H9 (cell line): ENCODE measurements at regions not wholly inside any gene's neighbourhood (a gene's known extent, or its start where the extent isn't known, plus 50 kb on each side); places are given as distances from the start of the nearest gene placed in this dataset.
A peak's percentile ranks its signal among the peaks of the same experiment; 100 is the strongest.

ENCODE experiments used
- DNase-seq: peaks from one replicate; pipeline ENCODE4 v3.0.0-alpha.2; 2017
- H2AFZ ChIP-seq: one replicate; pipeline ENCODE4 v1.6.1; 2013; ENCODE audit warnings: mild to moderate bottlenecking, low read length, control low read depth, moderate library complexity
- H2AK5ac ChIP-seq: 2 replicates; pipeline ENCODE4 v1.6.1; 2013; ENCODE audit warnings: low read length, control low read depth, mixed read lengths; ENCODE audit not compliant: insufficient read length
- H2BK120ac ChIP-seq: one replicate; pipeline ENCODE4 v1.6.1; 2013; ENCODE audit warnings: low read depth, mild to moderate bottlenecking, low read length, control low read depth, inconsistent platforms; ENCODE audit not compliant: poor library complexity, severe bottlenecking
- H2BK12ac ChIP-seq: 2 replicates; pipeline ENCODE4 v1.6.1; 2013; ENCODE audit warnings: low read length, control low read depth, mixed read lengths, low read depth; ENCODE audit not compliant: insufficient read length
- H2BK15ac ChIP-seq: 2 replicates; pipeline ENCODE4 v1.6.1; 2013; ENCODE audit warnings: low read depth, low read length, control low read depth
- H2BK20ac ChIP-seq: one replicate; pipeline ENCODE4 v1.6.1; 2013; ENCODE audit warnings: low read depth, mild to moderate bottlenecking, low read length, control low read depth, inconsistent platforms; ENCODE audit not compliant: poor library complexity, severe bottlenecking
- H2BK5ac ChIP-seq: 2 replicates; pipeline ENCODE4 v1.6.1; 2013; ENCODE audit warnings: low read length, control low read depth, mixed read lengths; ENCODE audit not compliant: insufficient read length
- H3K14ac ChIP-seq: 2 replicates; pipeline ENCODE4 v1.6.1; 2013; ENCODE audit warnings: low read length, control low read depth; ENCODE audit not compliant: insufficient read depth
- H3K18ac ChIP-seq: 2 replicates; pipeline ENCODE4 v1.6.1; 2013; ENCODE audit warnings: low read depth, mild to moderate bottlenecking, mixed read lengths, low read length, control low read depth; ENCODE audit not compliant: insufficient read length
- H3K23ac ChIP-seq: 2 replicates; pipeline ENCODE4 v1.6.1; 2013; ENCODE audit warnings: low read length, control low read depth, mixed read lengths, low read depth; ENCODE audit not compliant: insufficient read length
- H3K23me2 ChIP-seq: 2 replicates; pipeline ENCODE4 v1.6.1; 2013; ENCODE audit warnings: low read depth, mild to moderate bottlenecking, mixed read lengths, low read length, control low read depth; ENCODE audit not compliant: insufficient read length, poor library complexity, severe bottlenecking
- H3K27ac ChIP-seq: 2 replicates; pipeline ENCODE4 v1.5.1; 2013; ENCODE audit warnings: low read length, control low read depth, mixed read lengths, low read depth; ENCODE audit not compliant: insufficient read length
- H3K27me3 ChIP-seq: 2 replicates; pipeline ENCODE4 v1.6.1; 2013; ENCODE audit warnings: low read length, control low read depth, inconsistent platforms; ENCODE audit not compliant: insufficient read depth
- H3K4ac ChIP-seq: 2 replicates; pipeline ENCODE4 v1.6.1; 2013; ENCODE audit warnings: low read depth, mild to moderate bottlenecking, control low read depth, inconsistent platforms, low read length, moderate library complexity
- H3K4me1 ChIP-seq: 2 replicates; pipeline ENCODE4 v1.6.1; 2013; ENCODE audit warnings: low read length, control low read depth, inconsistent platforms; ENCODE audit not compliant: insufficient read depth
- H3K4me2 ChIP-seq: 2 replicates; pipeline ENCODE4 v1.6.1; 2013; ENCODE audit warnings: low read length, control low read depth, mixed read lengths; ENCODE audit not compliant: insufficient read length, insufficient read depth
- H3K56ac ChIP-seq: 2 replicates; pipeline ENCODE4 v1.6.1; 2013; ENCODE audit warnings: low read depth, mild to moderate bottlenecking, mixed read lengths, low read length, control low read depth; ENCODE audit not compliant: insufficient read length
- H3K79me1 ChIP-seq: 2 replicates; pipeline ENCODE4 v1.6.1; 2013; ENCODE audit warnings: low read depth, mild to moderate bottlenecking, moderate library complexity, low read length, control low read depth, inconsistent platforms; ENCODE audit not compliant: insufficient read depth, poor library complexity, severe bottlenecking
- H3K79me2 ChIP-seq: 2 replicates; pipeline ENCODE4 v1.6.1; 2013; ENCODE audit warnings: low read length, control low read depth, inconsistent platforms; ENCODE audit not compliant: insufficient read depth
- H3K9ac ChIP-seq: 2 replicates; pipeline ENCODE4 v1.6.1; 2013; ENCODE audit warnings: low read length, control low read depth, mixed read lengths; ENCODE audit not compliant: insufficient read length; ENCODE audit errors: extremely low read depth
- H3K9me3 ChIP-seq: one replicate; pipeline ENCODE4 v1.6.1; 2013; ENCODE audit warnings: low read depth, low read length, inconsistent platforms; ENCODE audit not compliant: control insufficient read depth
- H3T11ph ChIP-seq: one replicate; pipeline ENCODE4 v1.6.1; 2013; ENCODE audit warnings: mild to moderate bottlenecking, low read length, control low read depth, inconsistent platforms
- H4K20me1 ChIP-seq: one replicate; pipeline ENCODE4 v1.6.1; 2013; ENCODE audit not compliant: control insufficient read depth, insufficient read length, insufficient read depth
- H4K5ac ChIP-seq: 2 replicates; pipeline ENCODE4 v1.6.1; 2013; ENCODE audit warnings: low read depth, mild to moderate bottlenecking, mixed read lengths, low read length, control low read depth; ENCODE audit not compliant: insufficient read length
- H4K8ac ChIP-seq: replicated peaks from 2 replicates; pipeline ENCODE4 v1.6.1; 2013; ENCODE audit warnings: low read length, control low read depth, mixed read lengths, low read depth; ENCODE audit not compliant: insufficient read length
- H4K91ac ChIP-seq: 2 replicates; pipeline ENCODE4 v1.6.1; 2013; ENCODE audit warnings: low read depth, mild to moderate bottlenecking, moderate library complexity, mixed read lengths, low read length, control low read depth; ENCODE audit not compliant: insufficient read length
- H3K27ac Mint-ChIP-seq, 3 experiments: 2 replicates in 2 of 3; 3 replicates in 1 of 3; pipeline ENCODE4 v1.8.0; 2020 to 2021; ENCODE audit warnings: mixed read lengths in 3 of 3, mild to moderate bottlenecking in 1 of 3, moderate library complexity in 1 of 3
- H3K27me3 Mint-ChIP-seq: 2 replicates; pipeline ENCODE4 v1.8.0; 2021; ENCODE audit warnings: low read depth, mild to moderate bottlenecking, moderate library complexity, mixed read lengths
- H3K36me3 Mint-ChIP-seq, 3 experiments: 2 replicates in 2 of 3; 3 replicates in 1 of 3; pipeline ENCODE4 v1.8.0; 2020 to 2021; ENCODE audit warnings: low read depth in 3 of 3, mixed read lengths in 3 of 3; ENCODE audit not compliant: insufficient read depth in 1 of 3
- H3K4me1 Mint-ChIP-seq, 2 experiments: 2 replicates each; pipeline ENCODE4 v1.8.0; 2020; ENCODE audit warnings: mixed read lengths in 2 of 2
- H3K4me3 Mint-ChIP-seq, 2 experiments: 2 replicates in 1 of 2; 3 replicates in 1 of 2; pipeline ENCODE4 v1.8.0; 2020 to 2021; ENCODE audit warnings: mild to moderate bottlenecking in 2 of 2, mixed read lengths in 2 of 2, moderate library complexity in 1 of 2
- H3K9me3 Mint-ChIP-seq, 2 experiments: 2 replicates in 1 of 2; 3 replicates in 1 of 2; pipeline ENCODE4 v1.8.0; 2020; ENCODE audit warnings: mild to moderate bottlenecking in 2 of 2, mixed read lengths in 2 of 2, moderate library complexity in 1 of 2
- CTCF ChIP-seq: fragments of 200-600 bp; sonication (generic); conservative IDR thresholded peaks from 3 replicates; pipeline ENCODE4 v1.8.0; 2021; ENCODE audit warnings: antibody characterized with exemption, mild to moderate bottlenecking
- WGBS: extraction: QIAGEN DNeasy Blood & Tissue Kit; methylation state at CpG from one replicate; pipeline ENCODE4 v1.1.7; 2013; ENCODE audit warnings: missing lambda C conversion rate, low lambda C conversion rate, mixed read lengths; ENCODE audit not compliant: insufficient read length; ENCODE audit errors: extremely low coverage; 5-methylcytosine and 5-hydroxymethylcytosine counted together

DNA sequence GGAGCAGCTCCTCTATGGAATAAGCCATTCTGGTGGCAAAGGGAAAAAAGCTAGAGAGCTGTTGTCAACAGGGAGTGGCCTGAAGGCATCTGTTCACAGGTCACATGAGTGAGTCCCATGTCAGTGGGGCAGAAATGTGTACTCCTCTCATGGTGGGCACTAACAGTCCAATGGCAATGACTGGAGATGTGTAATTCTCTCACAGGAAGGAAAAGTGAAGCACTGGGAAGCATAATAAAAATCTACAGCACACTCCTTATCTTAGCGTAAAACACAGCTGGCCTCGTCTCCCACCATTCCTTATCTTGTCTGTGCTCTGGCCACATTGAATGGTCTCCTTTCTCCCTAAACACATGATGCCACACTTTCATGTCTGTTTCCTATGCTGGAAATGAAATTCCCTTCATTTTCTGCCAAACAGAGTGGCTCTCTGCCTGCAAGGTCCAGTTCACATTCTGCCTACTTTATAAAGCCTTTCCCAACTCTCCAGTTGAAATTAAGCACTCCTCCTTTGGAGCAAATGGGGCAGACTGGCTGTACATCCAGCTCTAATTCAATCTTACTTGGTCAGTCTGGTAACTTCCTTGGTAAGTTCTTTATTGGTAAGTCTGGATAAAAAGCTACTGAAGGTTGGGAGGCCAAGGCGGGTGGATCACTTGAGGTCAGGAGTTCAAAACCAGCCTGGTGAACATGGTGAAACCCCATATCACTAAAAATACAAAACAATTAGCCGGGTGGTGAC is 139.8 kb downstream of the RPL22L1 start:
- H3K4me3 Mint-ChIP-seq, result no peak overlapping the region
- H3K9me3 ChIP-seq, result no peaks in the 10 kb centered on the region
- H3K27me3 ChIP-seq, result no peaks in the 10 kb centered on the region
- no peaks in the 10 kb centered on the region for H3K36me3 Mint-ChIP-seq
- no peak overlapping the region for H4K91ac ChIP-seq
- H3K9ac ChIP-seq, result no peak overlapping the region
- no peak overlapping the region for H2AK5ac ChIP-seq
- no peak overlapping the region for H2AFZ ChIP-seq
- no peak overlapping the region for H2BK20ac ChIP-seq
- no peaks in the 10 kb centered on the region for H3K79me1 ChIP-seq
- H2BK5ac ChIP-seq, result no peak overlapping the region
- no peak overlapping the region for H3K27ac ChIP-seq
- no CpG with 5 or more reads among the region's 4 CpGs for WGBS
- no peaks in the 10 kb centered on the region for H3K23me2 ChIP-seq
- H3T11ph ChIP-seq, result no peak overlapping the region
- no peak overlapping the region for H2BK12ac ChIP-seq
- H3K4me1 Mint-ChIP-seq, result peaks cover 13 to 17% of the 10 kb centered on the region in 2 experiments
- TF ChIP-seq CTCF, result no peak
- H3K9me3 Mint-ChIP-seq, result no peaks in the 10 kb centered on the region
- no peak overlapping the region for H2BK15ac ChIP-seq
- no peak overlapping the region for H3K14ac ChIP-seq
- no peak overlapping the region for H3K23ac ChIP-seq
- no peaks in the 10 kb centered on the region for H3K4me1 ChIP-seq
- H4K8ac ChIP-seq, result no peak overlapping the region
- H3K79me2 ChIP-seq, result no peaks in the 10 kb centered on the region
- no peak overlapping the region for H2BK120ac ChIP-seq
- H3K18ac ChIP-seq, result no peak overlapping the region
- H3K4ac ChIP-seq, result no peak overlapping the region
- H4K20me1 ChIP-seq, result no peaks in the 10 kb centered on the region
- no peaks in the 10 kb centered on the region for H3K27me3 Mint-ChIP-seq
- no peak for DNase-seq
- H3K27ac Mint-ChIP-seq, result peak overlapping the region in 1 of 3 experiments; percentile 19; a peak in 1 of 7 replicates
- no peak overlapping the region for H3K4me2 ChIP-seq
- H3K56ac ChIP-seq, result no peak overlapping the region
- no peak overlapping the region for H4K5ac ChIP-seq
